GM19452 (cell line): ENCODE measurements at regions not wholly inside any gene's neighbourhood (a gene's known extent, or its start where the extent isn't known, plus 50 kb on each side); places are given as distances from the start of the nearest gene placed in this dataset.

Experiments
- ATAC-seq: cut with Tn5 transposase; IDR thresholded peaks from one replicate; pipeline ENCODE4 v1.9.1; 2021; ENCODE audit not compliant: unreplicated experiment

DNA sequence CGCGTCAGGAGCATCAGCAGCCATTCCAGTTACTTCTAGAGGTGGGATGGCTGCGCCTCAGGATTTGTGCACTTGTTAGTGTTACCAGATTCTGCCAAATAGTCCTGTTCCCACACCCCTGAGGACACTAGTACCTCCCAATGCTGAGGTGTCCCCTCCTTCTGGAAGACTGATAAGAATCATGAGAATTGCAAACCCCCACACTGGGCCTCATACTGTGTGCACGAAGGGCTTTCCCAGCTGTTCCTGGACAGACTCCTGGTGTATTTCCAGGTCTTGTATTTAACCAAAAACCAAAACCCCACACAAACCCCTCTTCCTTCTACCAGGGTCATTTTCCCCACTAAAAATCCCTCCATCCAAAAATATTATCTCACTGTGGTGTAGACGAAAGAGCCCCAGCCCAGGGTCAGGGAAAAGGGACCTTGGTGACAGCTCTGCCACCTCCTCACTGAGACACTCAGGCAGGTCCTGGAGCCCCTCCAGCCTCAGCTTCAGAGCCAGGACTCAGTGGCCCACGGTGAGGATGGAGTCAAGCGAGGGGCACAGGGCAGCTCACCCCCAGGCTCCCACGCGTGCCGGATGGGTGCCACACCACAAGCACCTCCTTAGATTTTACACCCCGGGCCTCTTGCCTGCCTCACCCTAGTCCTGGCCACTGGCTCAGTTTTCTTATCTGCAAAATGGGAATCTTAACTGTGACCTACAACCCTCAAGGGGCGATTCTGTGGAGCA is 131.4 kb upstream of the RUNX3 start:
- no peak for ATAC-seq

DNA sequence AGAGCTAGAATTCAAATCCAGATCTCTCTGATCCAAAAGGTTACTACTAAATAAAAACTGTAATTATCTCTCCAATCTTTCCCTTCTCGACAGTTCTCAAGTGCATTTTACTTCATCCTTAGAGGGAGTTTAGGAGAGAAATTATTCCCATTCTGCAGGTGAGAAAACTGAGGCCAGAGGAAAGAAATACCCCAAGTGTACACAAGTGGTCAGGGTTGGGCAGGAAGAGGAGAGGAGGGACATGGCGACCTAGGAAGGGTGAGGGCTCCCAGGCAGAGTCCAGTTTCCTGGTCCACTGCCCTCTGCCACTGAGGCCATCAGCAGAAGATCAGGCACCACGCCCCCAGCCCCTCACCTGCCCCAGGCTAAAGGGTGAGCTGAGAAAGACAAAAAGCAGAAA is 127.1 kb upstream of the RUNX3 start:
- ATAC-seq, result no peak

DNA sequence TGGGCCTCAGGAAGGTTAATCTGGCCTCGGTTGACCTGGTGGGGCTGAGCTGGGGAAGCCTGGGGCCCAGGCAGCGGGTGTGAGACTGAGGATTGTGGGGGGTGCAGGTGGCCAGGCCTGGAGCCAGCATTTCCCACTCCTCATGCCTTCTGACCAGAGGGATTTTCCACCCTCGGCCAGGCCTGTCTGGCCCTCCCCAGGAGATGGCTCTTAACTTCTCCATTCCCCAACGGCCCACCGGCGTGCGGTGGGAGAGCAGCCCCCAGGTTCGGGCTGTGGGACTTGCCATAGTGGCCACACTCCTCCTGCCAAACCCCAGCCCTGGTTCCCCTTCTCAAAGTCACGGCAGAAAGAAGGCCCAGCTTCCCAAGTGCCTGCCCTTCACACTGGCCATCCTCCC is 126.5 kb upstream of the RUNX3 start:
- ATAC-seq, result no peak

DNA sequence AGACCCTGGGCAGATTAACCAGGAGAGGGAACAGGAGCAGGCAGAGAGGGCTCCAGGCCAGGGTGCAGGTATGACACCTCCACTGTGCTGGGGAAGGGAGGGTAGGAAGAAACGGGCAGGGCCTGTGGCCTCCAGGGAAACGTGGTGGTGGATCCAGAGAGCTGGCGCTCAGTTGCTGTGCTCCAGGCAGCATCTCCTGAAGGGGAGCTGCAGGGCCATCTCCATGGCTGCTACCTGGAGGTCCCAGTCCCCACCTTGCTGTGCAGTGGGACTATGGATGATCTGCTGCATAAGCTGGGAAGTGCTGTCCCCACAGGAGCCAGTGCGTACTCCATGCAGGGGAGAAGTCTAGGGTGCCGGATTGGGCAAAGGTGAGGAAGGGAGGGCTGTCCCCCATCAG is 125.9 kb upstream of the RUNX3 start:
- ATAC-seq, result no peak

DNA sequence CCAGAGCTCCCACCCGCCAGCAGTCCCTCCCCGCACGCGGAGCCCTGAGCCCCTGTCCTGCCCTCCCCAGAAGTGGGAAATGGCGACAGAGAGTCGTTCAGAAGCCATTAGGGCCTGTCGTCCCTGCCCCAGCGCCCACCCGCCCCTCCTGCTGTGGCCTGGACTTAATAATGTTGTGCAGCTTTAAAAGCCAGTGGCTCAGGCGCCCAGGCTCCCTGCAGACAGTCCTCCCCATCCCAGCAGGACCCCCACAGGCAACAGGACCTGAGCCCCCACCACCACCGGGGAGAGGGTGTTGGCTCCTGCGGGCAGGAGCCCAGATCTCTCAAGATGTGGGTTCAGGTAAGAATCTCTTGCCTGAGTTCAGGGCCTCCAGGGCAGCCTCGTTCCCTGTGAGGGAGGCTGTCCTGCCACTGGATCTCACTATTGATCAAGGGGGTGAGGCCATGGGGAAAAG is 125.3 kb upstream of the RUNX3 start:
- no peak for ATAC-seq

DNA sequence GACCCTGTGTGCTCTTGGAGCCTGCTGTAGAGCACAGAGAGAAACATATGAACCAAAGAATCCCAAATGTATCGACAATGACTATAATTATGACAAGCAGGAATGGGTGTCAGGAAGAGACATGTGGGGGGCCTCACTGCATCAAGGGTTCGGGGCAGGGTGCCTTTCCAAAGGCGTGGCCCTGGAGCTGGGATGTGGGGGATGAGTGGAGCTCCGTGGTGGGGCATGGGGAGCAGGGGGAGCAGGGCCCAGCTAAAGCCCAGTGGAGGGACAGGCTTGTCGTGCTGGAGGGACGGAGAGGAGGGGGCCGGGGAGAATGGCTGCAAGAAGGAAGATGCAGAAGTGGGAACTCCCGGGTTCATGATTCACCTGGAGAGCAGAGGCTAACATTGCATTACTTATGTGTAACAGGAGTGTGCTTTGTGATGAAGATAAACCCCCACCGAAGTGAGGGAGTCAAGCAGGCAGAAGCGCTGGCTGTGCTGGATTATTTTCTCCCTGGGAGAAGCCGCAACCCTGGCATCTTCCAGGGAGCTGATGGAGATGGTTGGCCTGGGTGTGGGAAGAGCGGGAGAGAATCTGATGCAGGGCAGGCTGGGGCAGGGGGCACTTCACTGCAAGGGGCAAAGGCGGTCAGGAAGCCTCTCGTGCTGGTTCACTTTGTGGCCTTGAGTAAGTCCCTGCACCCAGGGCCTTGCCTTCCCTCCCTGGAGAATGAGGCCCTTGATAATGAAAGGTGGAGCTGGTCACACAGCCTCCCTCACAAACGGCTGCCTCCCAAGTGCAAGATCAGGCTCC is 124.6 kb upstream of the RUNX3 start:
- ATAC-seq, result no peak

DNA sequence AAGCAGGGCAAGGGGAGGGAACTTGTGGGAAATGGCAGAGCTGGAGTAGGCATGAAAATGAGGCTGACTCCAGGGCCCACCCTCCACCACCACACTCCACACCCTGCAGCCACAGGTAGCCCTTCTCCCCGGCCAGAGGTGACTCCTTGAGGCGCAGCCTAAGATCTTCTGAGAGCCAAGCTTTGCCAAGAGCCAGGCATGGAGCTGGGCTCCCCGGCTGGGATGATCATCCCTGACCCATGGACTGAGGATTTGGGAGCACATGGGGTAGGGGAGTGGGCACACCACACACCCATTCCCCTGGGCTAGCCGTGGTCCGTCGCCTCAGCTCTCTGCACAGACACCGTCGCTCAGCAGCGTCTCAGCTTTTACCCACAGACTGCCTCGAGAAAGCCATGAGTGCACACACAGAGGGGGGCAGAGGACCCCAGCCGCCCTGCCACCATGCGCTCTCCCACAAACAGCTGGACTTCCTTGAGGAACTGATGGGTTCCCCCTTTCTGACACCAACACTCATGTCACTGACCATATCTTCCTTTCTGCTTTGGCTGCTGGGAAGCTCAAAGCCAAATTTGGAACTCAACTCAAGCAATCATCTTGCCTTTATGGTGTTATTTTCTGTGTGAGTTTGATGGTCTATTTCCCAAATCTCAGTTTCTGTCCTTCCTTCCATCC is 123.6 kb upstream of the RUNX3 start:
- no peak for ATAC-seq

DNA sequence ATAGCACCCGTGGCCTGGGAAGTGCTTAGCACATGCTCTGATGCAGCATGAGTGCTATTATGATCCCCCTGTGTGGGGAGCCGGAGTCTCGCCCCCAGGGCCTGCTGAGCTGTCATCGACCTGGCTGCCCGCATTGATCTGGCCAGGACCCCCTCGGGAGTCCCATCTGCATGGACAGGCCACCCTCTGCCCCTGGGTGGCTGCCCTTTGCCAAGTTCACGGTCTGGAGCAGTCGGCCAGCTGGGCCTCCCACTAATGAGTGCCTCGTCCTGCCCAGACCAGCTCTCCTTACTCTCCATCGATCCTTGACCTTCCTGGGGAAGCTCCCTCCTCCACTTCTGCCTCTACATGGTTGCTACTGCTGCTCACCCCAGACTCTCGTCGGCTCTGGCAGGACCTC is 121.8 kb upstream of the RUNX3 start:
- ATAC-seq, result no peak

DNA sequence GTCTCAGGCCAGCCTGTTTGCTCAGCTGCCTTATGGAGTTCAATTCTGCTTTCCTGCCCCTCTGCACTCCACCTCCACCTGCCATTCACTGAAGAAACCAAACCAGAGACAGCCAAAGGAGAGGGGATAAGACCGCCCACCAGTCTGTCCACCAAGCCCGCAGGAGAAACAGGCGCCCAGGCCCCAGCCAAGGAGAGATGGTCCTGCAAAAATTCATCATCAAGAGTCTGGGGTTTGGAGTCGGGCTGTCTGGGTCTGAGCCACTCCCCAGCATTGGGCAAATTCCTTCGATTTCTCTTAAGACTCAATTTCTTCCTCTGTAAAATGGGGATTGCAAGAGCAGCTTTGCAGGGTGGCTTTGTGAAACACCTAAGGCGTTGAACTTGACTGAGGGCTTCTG is 121.4 kb upstream of the RUNX3 start:
- ATAC-seq, result no peak

DNA sequence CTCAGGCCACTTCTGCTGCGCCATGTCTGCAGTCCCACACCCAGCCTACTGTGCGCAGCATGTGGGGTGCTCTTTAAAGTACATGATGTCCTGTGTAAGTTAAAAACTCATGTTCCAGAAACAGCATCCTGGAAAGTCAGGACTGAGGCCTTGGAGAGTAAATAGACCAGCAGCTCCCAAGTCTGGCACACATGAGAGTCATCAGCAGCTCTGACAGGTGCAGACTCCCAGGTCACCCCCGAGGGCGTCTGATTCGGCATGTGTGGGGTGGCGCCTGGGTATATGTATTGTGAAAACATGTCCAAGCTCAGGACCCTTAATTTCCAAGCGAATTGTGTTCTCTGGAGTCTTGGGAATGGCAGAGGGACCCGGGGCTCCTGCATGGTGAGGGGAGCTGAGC is 120.1 kb upstream of the RUNX3 start:
- ATAC-seq, result no peak

DNA sequence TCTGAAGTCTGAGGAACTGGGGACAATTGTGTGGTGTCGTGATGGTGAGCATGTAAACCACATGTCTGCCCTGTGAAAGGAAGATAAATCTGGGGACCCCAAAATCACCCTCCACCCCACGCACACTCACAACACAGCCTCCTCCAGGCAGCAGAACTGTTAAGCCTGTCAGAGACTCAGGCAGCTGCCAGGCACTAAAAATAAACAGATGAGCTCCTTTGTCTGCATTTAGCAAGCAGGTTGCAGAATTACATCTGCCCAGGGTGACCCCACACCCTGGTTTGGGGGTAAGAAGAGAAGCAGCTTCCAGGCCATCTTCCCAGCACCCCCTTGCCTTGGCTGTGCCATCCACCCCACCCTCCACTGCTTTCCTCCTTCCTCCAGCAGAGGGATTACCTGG is 119.1 kb upstream of the RUNX3 start:
- ATAC-seq, result no peak

DNA sequence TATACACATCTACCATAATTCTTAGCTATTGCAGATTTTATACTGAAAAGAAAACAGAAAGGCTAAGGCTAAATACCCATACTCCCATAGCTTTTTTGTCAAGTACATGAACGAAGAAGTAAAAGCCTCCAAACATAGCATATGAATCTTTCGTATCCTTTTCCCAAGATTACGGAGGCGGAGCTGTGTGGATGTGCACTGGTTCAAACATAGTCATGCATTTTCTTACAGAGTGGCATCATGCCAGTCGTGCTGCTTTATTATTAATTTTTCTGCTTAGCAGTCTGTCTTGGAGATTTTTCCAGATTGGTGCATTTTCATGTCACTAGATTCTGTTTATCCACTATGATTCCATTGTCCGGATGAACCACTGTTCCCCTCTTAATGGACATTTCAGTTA is 118.7 kb upstream of the RUNX3 start:
- ATAC-seq, result no peak

DNA sequence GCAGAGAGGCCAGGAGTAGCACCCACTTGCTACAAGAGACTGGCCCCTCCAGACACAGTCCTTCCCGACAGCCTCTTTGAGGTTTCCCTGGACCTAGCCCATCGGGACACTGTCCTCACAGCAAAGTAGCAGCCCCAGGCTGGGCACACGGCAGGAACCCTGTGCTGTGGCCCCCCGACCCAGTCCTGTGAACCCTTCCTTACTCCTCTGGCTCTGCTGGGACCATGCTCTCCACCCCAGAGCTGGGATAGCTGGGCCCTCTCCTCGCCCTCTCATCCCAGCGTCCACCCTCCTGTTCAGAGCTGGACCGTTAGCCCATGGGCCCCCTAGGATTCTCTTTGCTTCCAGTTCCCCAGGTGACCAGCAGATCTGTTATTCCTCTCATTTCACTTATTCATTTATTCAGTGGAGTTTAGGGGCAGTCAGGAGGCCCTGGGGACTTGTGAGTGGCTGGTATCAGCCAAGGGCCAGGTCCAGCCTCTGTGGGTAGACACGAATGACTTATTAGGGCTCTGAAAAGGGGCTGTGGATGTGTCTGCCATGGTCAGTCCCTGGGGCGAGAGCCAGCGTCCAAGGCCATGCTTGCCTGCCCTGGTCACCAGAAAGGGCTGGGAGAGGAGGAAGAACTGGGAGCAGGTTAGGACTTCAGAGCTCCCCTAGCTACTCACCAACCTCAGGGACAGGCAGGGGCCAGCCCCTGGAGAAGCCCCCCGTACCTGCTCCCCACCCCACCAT is 117.6 kb upstream of the RUNX3 start:
- ATAC-seq, result no peak

DNA sequence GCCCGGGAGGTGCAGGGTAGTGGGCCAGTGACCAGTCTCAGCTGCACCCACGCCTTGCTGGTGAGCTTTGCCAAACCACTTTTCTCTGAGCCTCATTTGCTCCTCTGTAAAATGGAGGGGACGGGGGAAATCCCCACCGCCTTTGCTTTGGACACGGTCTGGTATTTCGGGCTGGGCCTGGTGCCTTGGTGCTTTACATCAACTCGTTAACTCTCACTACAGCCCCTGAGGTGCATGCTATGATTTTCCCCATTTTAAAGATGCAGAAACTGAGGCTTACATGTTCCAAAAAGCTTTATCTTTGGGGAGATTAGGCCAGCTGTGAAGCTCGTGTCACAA is 116.1 kb upstream of the RUNX3 start:
- no peak for ATAC-seq

DNA sequence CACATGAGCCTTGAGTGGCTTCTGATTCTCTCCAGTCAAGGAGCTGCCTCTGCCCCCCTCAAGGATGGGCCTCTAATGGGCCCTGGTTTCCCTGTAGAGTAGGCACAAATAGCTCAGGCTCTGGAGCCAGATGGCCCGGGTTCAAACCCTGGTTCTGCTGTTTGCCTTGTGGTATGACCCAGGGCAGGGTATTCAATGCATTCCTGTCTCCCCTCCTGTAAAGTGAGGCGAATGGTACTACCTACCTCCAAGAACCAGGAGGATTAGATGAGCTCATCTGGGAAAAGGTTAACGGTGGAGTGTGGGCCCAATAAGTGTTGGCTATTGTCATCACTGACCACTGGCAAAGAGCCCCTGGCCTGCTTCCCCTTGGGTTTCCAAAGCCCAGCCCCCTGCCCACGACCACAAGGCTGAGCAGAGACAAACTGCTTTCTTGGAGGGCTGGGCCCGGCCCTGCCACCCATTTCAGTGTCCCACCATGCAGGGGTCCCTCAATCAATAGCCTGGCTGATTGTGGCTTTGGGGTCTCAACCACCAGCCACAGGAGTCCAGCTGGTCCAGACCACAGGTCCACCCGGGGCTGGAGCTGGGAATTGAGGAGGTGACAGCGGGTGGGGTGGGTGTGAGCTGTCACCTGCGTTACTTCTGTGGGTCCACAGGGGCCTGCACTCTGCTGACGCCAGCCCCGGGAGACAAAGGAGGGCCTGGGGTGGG is 115.6 kb upstream of the RUNX3 start:
- no peak for ATAC-seq

DNA sequence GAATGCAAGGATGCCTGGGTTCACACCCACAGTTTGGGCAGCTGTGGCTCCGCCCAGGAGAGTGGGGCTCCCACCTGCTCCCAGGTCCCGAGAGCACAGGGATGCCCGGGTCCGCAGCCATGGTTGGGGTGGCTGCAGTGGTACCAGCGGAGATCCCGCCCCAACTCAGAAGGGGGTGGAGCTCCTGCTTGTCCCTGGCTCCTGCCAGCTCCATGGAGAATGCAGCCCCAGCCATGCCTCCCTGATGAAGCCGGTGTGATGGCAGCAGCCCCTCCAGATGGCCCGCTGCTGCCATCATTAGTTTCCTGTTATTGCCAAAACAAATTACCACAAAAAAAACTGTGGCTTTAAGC is 113.1 kb upstream of the RUNX3 start:
- no peak for ATAC-seq

DNA sequence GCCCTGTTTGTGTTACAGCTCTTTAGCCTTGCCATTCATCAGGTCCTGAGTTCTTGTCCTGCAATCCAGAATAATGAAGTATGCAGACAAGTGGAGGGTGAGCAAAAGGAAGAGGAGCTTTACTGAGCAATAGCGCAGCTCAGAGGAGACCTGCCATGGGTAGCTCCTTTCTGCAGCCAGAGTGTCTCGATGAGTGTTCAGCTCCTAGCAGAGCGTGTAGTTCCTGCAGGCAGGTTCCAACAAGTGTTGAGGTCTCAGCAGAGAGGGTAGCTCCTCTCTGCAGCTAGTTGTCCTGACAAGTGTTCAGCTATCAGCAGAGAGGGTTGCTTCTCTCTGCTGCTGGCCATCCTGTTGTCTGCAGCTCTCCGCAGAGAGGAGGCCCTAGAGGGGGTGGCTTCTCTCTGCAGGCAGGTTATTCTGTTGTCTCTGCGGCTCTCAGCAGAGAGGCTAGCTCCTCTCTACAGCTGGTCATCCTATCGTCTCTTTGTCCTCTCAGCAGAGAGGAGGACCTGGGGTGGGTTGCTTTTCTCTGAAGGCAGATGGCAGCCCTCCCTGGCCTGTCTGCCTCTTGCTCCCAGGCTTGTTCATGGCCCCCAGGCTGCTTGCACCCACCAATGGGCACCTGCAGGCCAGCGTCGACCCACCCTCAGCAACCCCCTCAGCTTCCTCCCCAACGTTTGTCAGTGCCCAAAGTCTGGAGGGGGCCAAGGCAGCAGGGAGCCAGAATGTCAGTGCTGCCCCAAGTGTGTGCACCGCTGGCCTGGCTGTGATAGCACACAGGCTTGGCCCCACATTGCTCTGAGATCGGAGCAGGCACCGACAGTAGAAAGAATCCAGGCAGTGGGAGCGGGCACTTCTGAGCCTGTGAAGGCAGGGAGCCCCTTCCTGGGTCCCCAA is 112.5 kb upstream of the RUNX3 start:
- ATAC-seq, result no peak

DNA sequence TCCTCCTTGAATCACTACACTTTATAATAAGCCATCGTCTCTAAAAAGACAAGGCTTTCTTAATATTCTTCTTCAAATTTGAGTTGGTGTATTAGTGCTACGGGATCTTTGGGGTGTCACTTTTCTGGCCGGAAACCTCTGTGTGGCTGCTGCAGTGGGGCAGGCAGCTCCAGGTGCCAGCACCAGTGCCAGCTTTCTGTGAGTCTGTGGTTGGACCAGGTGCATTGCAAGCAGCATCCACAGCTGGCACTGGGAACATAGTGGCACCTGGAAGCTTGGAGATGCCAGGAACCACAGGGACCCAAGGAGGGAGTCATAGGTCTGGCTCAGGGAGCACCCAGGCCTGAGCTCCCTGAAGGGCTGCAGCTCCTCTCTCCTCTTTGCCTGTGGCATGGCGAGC is 111.8 kb upstream of the RUNX3 start:
- ATAC-seq, result no peak

DNA sequence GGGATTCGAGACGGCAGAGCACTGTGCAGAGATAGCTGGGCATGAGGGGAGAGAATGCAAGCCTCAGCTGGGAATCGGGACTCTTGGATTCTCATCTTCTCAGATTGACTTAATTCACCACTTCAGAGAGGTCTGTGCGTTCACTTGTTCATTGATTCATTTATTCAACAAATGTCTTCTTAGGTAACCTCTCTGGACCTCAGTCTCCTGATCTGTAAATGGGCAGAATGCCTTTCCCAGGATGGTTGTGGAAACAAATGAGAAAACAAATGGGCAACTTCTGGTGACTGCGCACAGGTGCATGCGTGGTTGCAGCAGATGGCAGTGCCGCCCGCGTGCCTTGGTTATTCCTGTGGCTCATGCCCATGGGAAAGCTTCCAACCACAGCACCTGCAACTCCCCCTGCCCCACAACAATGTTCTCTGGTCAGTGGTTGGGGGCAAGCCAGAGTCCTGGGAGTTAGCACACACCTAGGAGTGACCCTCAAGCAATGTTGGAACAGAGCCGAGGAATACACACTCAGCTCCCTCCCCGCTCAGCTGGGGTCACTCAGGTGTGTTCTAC is 110.1 kb upstream of the RUNX3 start:
- no peak for ATAC-seq

DNA sequence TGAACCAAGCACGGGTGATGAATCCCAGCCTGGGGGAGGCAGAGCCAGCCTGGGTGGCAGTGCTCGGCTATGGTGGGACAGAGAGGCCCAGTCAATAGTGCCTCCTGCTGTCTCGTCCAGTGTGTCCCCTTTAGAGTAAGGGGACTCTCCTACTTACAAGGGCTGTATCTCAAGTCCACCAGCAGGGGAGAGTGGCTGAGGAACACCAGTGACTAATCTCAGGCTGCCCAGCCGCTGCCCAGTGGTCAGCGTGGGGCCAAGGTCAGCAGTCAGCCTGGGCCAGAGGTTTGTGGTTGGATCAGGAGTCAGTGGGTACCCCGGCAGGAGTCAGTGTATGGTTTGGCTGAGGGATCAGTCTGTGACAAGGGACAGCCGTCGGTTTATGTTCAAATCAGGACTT is 109.2 kb upstream of the RUNX3 start:
- ATAC-seq, result no peak
